Fibroblast of villous mesenchyme (primary cell): ENCODE measurements at regions not wholly inside any gene's neighbourhood (a gene's known extent, or its start where the extent isn't known, plus 50 kb on each side); places are given as distances from the start of the nearest gene placed in this dataset.

Experiments used
- DNase-seq: peaks from one replicate; pipeline ENCODE4 v3.0.0-alpha.2; 2010; ENCODE audit warnings: low read depth
- H3K4me3 ChIP-seq: 2 replicates; pipeline ENCODE4 v1.5.1; 2011; ENCODE audit warnings: low read depth, mild to moderate bottlenecking, low read length
- CTCF ChIP-seq: IDR thresholded peaks from 2 replicates; pipeline ENCODE4 v1.5.1; 2012; ENCODE audit warnings: low read depth, mild to moderate bottlenecking, low read length; ENCODE audit not compliant: insufficient read depth

GRCh38 chr7:22027475-22027874 lies 81.8 kb upstream of the CDCA7L start:
- no peak for TF ChIP-seq CTCF
- DNase-seq = no peak
- H3K4me3 ChIP-seq = no peak overlapping the region

- DNase-seq = no peak
- no peak for TF ChIP-seq CTCF
- H3K4me3 ChIP-seq = no peak overlapping the region
Measured at GRCh38 chr7:22025983-22026382, 80.3 kb upstream of the CDCA7L start.

GRCh38 chr7:22025075-22025474 lies 79.4 kb upstream of the CDCA7L start:
- no peak for TF ChIP-seq CTCF
- no peak overlapping the region for H3K4me3 ChIP-seq
- no peak for DNase-seq

GRCh38 chr7:22019931-22020330 lies 74.2 kb upstream of the CDCA7L start:
- no peak for DNase-seq
- TF ChIP-seq CTCF = no peak
- H3K4me3 ChIP-seq = no peak overlapping the region

- no peak overlapping the region for H3K4me3 ChIP-seq
- no peak for DNase-seq
- TF ChIP-seq CTCF = no peak
Measured at GRCh38 chr7:22016507-22016906, 70.8 kb upstream of the CDCA7L start.

GRCh38 chr7:22013711-22014110 lies 68.0 kb upstream of the CDCA7L start:
- no peak for TF ChIP-seq CTCF
- no peak for DNase-seq
- H3K4me3 ChIP-seq = no peak overlapping the region

GRCh38 chr7:22008683-22009082 lies 63.0 kb upstream of the CDCA7L start:
- DNase-seq = no peak
- no peak for TF ChIP-seq CTCF
- no peak overlapping the region for H3K4me3 ChIP-seq
